Psoas muscle (tissue), 7 donors: ENCODE measurements at regions not wholly inside any gene's neighbourhood (a gene's known extent, or its start where the extent isn't known, plus 50 kb on each side); places are given as distances from the start of the nearest gene placed in this dataset.

Source experiments
- ATAC-seq, 4 donors: fragments of 200-7000 bp; cut with Tn5 transposase; one replicate each; pipeline ENCODE4 v1.9.1; 2020; ENCODE audit warnings: moderate library complexity in 3 of 4, mild to moderate bottlenecking in 2 of 4
- DNase-seq, 2 donors: peaks; one replicate each; pipeline ENCODE4 v3.0.0-alpha.2; 2020
- H3K27ac ChIP-seq: fragments of 200-600 bp; one replicate; pipeline ENCODE4 v1.8.0; 2022
- H3K27me3 ChIP-seq, 3 donors: fragments of 200-600 bp in 1 of 3; one replicate each; pipeline versions ENCODE4 v1.6.1 to v1.8.0; 2013 to 2022; ENCODE audit warnings: low read length in 2 of 3, mild to moderate bottlenecking in 2 of 3, moderate library complexity in 1 of 3; ENCODE audit not compliant: insufficient read depth in 3 of 3
- H3K36me3 ChIP-seq, 2 donors: fragments of 200-600 bp in 1 of 2; one replicate each; pipeline versions ENCODE4 v1.6.1 to v1.8.0; 2013 to 2022; ENCODE audit warnings: low read depth in 1 of 2, mild to moderate bottlenecking in 1 of 2, moderate library complexity in 1 of 2; ENCODE audit not compliant: insufficient read depth in 1 of 2
- H3K4me1 ChIP-seq: fragments of 200-600 bp; one replicate; pipeline ENCODE4 v1.8.0; 2022
- H3K4me3 ChIP-seq: fragments of 200-600 bp; one replicate; pipeline ENCODE4 v1.8.0; 2022; ENCODE audit warnings: mild to moderate bottlenecking
- H3K9me3 ChIP-seq: fragments of 200-600 bp; one replicate; pipeline ENCODE4 v1.8.0; 2022
- WGBS, 3 donors: extraction: QIAGEN DNeasy Blood & Tissue Kit; methylation state at CpG; one replicate each; pipeline versions ENCODE4 v1.1.6 to v1.1.7; 2013; 5-methylcytosine and 5-hydroxymethylcytosine counted together
- intact Hi-C, 2 donors: fragments of 100-400 bp; cut with DNase I; formaldehyde crosslinking; loops; one replicate each; pipeline versions ENCODE4 v1.11.0 to v1.14.2; 2022
- TF ChIP-seq, protein P1 (sequence below): fragments of 200-600 bp; IDR thresholded peaks from one replicate; pipeline ENCODE4 v1.8.0; 2022; ENCODE audit warnings: antibody characterized with exemption
- donor health status: healthy with polysubstance abuse.
- donor health status: DM: no; HTN: no; CAD: no; lungs with moderate emphysema.
- donor health status: Bipolar disorder and iron deficiency.
- donor health status: healthy.
- donor health status: DM: yes; HTN: yes; CAD: no.
- donor health status: DM: no; HTN: no; CAD: no.
- donor health status: DM: yes; HTN: yes; CAD: no.

DNA sequence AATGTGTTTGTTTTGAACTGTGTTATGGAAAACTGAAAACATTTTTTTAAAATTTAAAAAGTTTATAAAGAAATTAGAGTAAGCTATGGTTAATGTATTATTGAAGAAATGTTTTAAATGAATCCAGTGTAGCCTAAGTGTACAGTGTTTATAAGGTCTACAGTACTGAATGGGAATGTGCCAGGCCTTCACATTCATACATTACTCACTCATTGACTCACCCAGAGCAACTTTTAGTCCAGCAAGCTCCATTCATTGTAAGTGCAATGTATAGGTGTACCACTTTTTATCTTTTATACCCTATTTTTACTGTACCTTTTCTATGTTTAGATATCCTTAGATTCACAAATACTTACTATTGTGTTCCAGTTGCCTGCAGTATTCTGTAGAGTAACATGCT lies 215.1 kb upstream of the THUMPD2 start:
- H3K4me1 ChIP-seq, result no peaks in the 10 kb centered on the region
- TF ChIP-seq, protein P1, sequence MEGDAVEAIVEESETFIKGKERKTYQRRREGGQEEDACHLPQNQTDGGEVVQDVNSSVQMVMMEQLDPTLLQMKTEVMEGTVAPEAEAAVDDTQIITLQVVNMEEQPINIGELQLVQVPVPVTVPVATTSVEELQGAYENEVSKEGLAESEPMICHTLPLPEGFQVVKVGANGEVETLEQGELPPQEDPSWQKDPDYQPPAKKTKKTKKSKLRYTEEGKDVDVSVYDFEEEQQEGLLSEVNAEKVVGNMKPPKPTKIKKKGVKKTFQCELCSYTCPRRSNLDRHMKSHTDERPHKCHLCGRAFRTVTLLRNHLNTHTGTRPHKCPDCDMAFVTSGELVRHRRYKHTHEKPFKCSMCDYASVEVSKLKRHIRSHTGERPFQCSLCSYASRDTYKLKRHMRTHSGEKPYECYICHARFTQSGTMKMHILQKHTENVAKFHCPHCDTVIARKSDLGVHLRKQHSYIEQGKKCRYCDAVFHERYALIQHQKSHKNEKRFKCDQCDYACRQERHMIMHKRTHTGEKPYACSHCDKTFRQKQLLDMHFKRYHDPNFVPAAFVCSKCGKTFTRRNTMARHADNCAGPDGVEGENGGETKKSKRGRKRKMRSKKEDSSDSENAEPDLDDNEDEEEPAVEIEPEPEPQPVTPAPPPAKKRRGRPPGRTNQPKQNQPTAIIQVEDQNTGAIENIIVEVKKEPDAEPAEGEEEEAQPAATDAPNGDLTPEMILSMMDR, result no peak
- H3K36me3 ChIP-seq, result no peaks in the 10 kb centered on the region
- DNase-seq (no peak), ATAC-seq (no peak)
- no peak overlapping the region for H3K4me3 ChIP-seq
- intact Hi-C loops, result no loop called here
- H3K9me3 ChIP-seq, result no peaks in the 10 kb centered on the region
- H3K27me3 ChIP-seq, result no peaks in the 10 kb centered on the region
- H3K27ac ChIP-seq, result no peak overlapping the region

DNA sequence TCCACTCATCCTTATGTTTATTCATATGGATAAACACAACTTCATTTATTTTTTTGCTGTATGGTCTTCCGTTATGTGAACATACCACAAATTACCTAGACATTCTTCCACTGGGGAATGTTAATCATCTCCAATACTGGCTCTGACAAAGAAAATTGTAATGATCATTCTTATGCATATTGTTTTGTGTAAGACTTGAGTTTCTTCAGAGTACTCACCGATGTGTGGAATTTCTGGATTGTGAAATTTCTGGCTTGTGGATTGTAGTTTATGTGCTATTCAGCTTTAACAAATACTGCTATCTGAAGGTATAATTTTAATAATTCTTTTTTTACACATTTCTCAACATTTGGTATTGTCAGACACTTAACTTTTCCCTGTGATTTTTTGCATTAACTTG lies 212.2 kb upstream of the THUMPD2 start:
- DNase-seq (no peak), ATAC-seq (no peak)
- TF ChIP-seq, protein P1, result no peak
- 39 to 45% (median 40%) methylated on average over 2 of the region's 2 CpGs for WGBS, 3 donors
- Histone ChIP-seq H3K4me1 (no peaks in the 10 kb centered on the region), H3K9me3 (no peaks in the 10 kb centered on the region), H3K27ac (no peak overlapping the region), H3K27me3 (no peaks in the 10 kb centered on the region), H3K4me3 (no peak overlapping the region), H3K36me3 (no peaks in the 10 kb centered on the region)
- intact Hi-C loops, result no loop called here

DNA sequence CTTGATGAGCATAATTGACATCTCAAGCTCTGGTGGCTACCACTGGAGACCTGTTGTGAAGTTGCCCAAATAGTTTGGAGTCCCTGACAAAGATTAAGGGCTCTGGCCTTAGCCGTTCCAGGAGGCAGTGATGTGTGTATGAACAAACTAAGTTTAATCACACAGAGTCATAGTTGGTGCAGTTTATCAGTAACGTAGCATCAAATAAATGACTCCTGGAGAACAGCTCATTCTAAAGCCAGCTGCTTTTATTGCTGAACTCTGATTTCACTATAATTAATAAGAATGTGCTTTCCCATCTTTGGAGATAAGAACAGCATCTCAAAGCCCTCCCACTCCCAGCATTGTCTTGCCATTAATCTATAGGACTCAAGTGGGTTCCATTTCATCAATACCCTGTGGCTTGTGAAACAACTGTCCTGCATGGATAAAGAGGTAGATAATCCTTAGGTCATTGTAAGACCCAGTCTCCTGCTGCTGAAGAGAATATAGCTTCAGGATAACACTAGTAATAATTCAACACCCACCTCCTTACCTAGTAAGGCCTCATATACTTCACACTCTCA lies 211.4 kb upstream of the THUMPD2 start:
- WGBS, 3 donors, result 90 to 94% (median 90%) methylated on average over 2 of the region's 2 CpGs
- DNase-seq (no peak), ATAC-seq (no peak)
- Histone ChIP-seq H3K27me3 (no peaks in the 10 kb centered on the region), H3K4me1 (no peaks in the 10 kb centered on the region), H3K36me3 (no peaks in the 10 kb centered on the region), H3K4me3 (no peak overlapping the region), H3K9me3 (no peaks in the 10 kb centered on the region), H3K27ac (no peak overlapping the region)
- TF ChIP-seq, protein P1, result no peak
- intact Hi-C loops, result no loop called here

DNA sequence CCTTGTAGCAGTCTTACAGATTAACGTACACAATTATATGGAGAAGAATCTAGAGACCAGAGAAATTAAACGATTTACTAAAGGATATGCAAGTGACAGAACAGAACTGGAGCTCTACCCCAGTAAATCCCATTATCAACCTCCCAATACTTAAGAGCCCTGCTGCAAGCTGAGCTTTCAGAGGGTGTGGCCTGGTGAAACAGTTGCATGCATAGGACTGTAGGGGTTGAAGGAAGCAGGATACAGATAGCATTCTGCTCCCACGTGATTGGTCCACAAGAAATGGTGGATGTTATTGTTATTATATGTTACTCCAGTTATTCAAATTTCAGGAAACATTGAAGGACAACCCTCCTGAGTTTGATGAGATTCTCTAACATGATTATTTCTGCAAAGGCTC lies 210.8 kb upstream of the THUMPD2 start:
- 47 to 82% (median 49%) methylated on average over 3 of the region's 3 CpGs for WGBS, 3 donors
- no peak overlapping the region for H3K4me3 ChIP-seq
- no peaks in the 10 kb centered on the region for H3K4me1 ChIP-seq
- no peaks in the 10 kb centered on the region for H3K9me3 ChIP-seq
- ATAC-seq, result no peak
- H3K27ac ChIP-seq, result no peak overlapping the region
- H3K27me3 ChIP-seq, result no peaks in the 10 kb centered on the region
- no peak for DNase-seq
- intact Hi-C loops, result no loop called here
- no peaks in the 10 kb centered on the region for H3K36me3 ChIP-seq
- TF ChIP-seq, protein P1, result no peak

DNA sequence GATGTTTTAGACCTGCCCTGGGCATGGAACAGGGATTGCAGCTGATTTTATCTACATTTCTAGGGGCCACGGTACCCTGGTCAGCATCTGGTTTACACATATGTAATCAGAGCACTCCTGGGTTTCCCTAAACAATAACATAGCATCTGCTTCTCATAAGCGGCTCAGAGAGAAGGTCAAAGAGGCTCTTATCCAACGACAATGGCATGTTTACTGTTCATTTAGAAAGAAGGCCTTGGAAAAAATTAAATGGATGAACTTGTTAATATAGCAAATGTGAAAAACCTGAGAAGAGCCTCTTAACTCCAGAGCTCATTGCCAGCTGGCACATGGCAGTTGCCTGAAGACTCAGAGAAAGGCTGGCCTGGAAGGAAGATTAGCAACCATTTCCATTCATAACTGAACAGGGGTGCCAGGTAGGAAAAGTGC lies 202.8 kb upstream of the THUMPD2 start:
- whole genome bisulfite sequencing, 3 donors, result 48 to 50% (median 48%) methylated on average over 3 of the region's 3 CpGs
- ATAC-seq (no peak), DNase-seq (no peak)
- no peak overlapping the region for H3K27ac ChIP-seq
- no peak overlapping the region for H3K4me3 ChIP-seq
- H3K9me3 ChIP-seq, result no peaks in the 10 kb centered on the region
- no peaks in the 10 kb centered on the region for H3K4me1 ChIP-seq
- TF ChIP-seq, protein P1, result no peak
- no peaks in the 10 kb centered on the region for H3K27me3 ChIP-seq
- intact Hi-C loops, result no loop called here
- H3K36me3 ChIP-seq, result no peaks in the 10 kb centered on the region
